ENCODE measurements at regions not wholly inside any gene's neighbourhood (a gene's known extent, or its start where the extent isn't known, plus 50 kb on each side); places are given as distances from the start of the nearest gene placed in this dataset.

DNA sequence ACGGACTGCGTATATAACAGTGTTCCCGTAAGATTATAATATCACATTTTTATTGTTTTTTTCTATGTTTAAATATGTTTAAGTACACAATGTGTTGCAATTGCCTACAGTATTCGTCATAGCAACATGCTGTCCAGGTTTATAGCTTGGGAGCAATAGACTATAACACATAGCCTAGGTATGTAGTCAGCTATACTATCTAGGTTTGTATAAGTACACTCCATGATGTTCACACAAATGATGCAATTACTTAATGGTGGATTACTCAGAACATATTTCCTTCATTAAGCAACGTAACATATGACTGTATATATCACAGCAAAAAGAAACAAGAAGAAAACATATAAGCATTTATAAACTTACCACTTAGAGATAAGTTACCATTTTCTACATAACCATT lies 160.0 kb downstream of the CBLN1 start:
- H3K27ac ChIP-seq (ENCODE audit: low read depth, low read length), result no peak overlapping the region
- TF ChIP-seq, protein P1, sequence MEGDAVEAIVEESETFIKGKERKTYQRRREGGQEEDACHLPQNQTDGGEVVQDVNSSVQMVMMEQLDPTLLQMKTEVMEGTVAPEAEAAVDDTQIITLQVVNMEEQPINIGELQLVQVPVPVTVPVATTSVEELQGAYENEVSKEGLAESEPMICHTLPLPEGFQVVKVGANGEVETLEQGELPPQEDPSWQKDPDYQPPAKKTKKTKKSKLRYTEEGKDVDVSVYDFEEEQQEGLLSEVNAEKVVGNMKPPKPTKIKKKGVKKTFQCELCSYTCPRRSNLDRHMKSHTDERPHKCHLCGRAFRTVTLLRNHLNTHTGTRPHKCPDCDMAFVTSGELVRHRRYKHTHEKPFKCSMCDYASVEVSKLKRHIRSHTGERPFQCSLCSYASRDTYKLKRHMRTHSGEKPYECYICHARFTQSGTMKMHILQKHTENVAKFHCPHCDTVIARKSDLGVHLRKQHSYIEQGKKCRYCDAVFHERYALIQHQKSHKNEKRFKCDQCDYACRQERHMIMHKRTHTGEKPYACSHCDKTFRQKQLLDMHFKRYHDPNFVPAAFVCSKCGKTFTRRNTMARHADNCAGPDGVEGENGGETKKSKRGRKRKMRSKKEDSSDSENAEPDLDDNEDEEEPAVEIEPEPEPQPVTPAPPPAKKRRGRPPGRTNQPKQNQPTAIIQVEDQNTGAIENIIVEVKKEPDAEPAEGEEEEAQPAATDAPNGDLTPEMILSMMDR (IDR thresholded peaks at IDR 0.05; ENCODE audit: extremely low read depth, low read depth, low read length), result no peak
- H3K4me2 ChIP-seq (ENCODE audit: insufficient read depth, low read length), result no peak overlapping the region
- H3K9me3 ChIP-seq (ENCODE audit: low read depth, low read length), result peaks cover 2% of the 10 kb centered on the region
- H3K4me1 ChIP-seq (ENCODE audit: insufficient read depth, low read length), result no peaks in the 10 kb centered on the region
- DNase-seq (ENCODE audit: insufficient read length, low spot score, missing footprints), result no peak
- no peak overlapping the region for H2AFZ ChIP-seq (ENCODE audit: low read length)
- no peaks in the 10 kb centered on the region for H3K79me2 ChIP-seq (ENCODE audit: insufficient read depth, low read length)
- no peak overlapping the region for H3K4me3 ChIP-seq (ENCODE audit: insufficient read depth, low read length)
- H3K36me3 ChIP-seq (ENCODE audit: insufficient read depth, low read length), result no peaks in the 10 kb centered on the region
- no peaks in the 10 kb centered on the region for H3K27me3 ChIP-seq (ENCODE audit: insufficient read depth, low read length)
- H4K20me1 ChIP-seq (ENCODE audit: insufficient read depth, low read length), result no peaks in the 10 kb centered on the region

DNA sequence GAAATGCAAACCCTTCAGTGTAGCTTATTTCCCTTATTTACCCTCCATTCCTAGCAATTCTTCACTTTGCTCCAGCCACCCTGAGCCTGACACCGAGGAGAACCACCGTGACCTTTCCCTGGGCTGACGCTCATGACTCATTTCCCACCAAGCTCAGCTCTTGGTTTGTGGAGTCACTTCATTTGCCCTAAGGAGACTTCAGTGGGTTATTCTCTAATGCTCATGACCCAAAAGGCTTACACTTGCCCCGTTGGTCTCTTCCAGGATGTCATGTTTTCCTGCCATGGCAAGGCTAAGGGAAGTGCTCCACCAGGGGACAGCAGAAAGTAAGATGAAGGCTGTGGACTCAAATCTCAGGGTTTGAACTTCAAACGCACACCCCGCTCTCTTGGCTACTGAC lies 161.0 kb downstream of the CBLN1 start:
- TF ChIP-seq, protein P1 (IDR thresholded peaks at IDR 0.05; ENCODE audit: extremely low read depth, low read depth, low read length), result no peak
- Histone ChIP-seq H3K27ac (ENCODE audit: low read depth, low read length) (no peak overlapping the region), H3K9me3 (ENCODE audit: low read depth, low read length) (no peaks in the 10 kb centered on the region), H3K79me2 (ENCODE audit: insufficient read depth, low read length) (no peaks in the 10 kb centered on the region), H4K20me1 (ENCODE audit: insufficient read depth, low read length) (no peaks in the 10 kb centered on the region), H3K4me3 (ENCODE audit: insufficient read depth, low read length) (no peak overlapping the region), H2AFZ (ENCODE audit: low read length) (no peak overlapping the region), H3K4me1 (ENCODE audit: insufficient read depth, low read length) (no peaks in the 10 kb centered on the region), H3K27me3 (ENCODE audit: insufficient read depth, low read length) (no peaks in the 10 kb centered on the region), H3K4me2 (ENCODE audit: insufficient read depth, low read length) (no peak overlapping the region), H3K36me3 (ENCODE audit: insufficient read depth, low read length) (no peaks in the 10 kb centered on the region)
- no peak for DNase-seq (ENCODE audit: insufficient read length, low spot score, missing footprints)

DNA sequence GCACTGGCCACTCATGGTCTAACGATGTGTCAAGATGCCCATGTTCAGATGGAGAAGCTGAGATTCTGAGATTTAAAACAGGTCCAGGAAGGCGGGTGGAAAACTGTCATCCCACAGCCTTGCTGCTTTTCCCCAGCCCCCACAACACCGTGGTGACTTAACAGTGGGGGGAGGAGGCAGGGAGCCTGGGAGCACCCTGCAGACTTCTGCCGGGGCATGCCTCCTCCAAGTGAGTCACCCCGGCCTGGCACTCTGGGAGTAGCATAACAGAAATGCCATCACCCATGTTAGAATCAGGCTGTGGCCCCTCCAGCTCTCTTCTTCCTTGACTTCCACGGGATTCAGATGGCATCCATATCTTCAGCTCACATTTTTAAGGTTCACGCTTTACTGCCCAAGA lies 164.8 kb downstream of the CBLN1 start:
- no peak overlapping the region for H2AFZ ChIP-seq (ENCODE audit: low read length)
- H3K79me2 ChIP-seq (ENCODE audit: insufficient read depth, low read length), result no peaks in the 10 kb centered on the region
- no peaks in the 10 kb centered on the region for H3K27me3 ChIP-seq (ENCODE audit: insufficient read depth, low read length)
- no peak overlapping the region for H3K4me2 ChIP-seq (ENCODE audit: insufficient read depth, low read length)
- no peaks in the 10 kb centered on the region for H3K9me3 ChIP-seq (ENCODE audit: low read depth, low read length)
- no peaks in the 10 kb centered on the region for H4K20me1 ChIP-seq (ENCODE audit: insufficient read depth, low read length)
- no peak overlapping the region for H3K27ac ChIP-seq (ENCODE audit: low read depth, low read length)
- H3K4me1 ChIP-seq (ENCODE audit: insufficient read depth, low read length), result no peaks in the 10 kb centered on the region
- TF ChIP-seq, protein P1 (IDR thresholded peaks at IDR 0.05; ENCODE audit: extremely low read depth, low read depth, low read length), result no peak
- H3K4me3 ChIP-seq (ENCODE audit: insufficient read depth, low read length), result no peak overlapping the region
- H3K36me3 ChIP-seq (ENCODE audit: insufficient read depth, low read length), result no peaks in the 10 kb centered on the region
- DNase-seq (ENCODE audit: insufficient read length, low spot score, missing footprints), result no peak

DNA sequence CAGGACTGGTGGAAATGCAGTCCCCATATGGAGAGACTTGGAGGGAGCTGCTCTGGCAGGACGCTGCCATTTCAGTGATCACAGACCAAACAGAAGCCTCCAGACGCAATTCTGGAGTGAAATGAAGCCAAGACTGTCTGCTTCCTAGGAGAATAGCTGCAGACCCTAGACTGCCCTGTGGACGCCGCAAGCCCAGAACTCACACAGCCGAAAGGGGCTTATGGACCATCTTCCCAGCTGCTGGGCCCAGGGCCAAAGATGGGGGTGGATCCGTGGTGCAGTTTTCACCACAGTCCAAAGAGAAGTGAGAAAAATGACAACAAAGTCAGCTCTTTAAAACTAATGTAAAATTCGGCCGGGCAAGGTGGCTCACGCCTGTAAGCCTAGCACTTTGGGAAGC lies 165.7 kb downstream of the CBLN1 start:
- H3K4me1 ChIP-seq (ENCODE audit: insufficient read depth, low read length), result no peaks in the 10 kb centered on the region
- DNase-seq (ENCODE audit: insufficient read length, low spot score, missing footprints), result no peak

More for the DNA sequence above, 165.7 kb downstream of the CBLN1 start:
- H2AFZ ChIP-seq (ENCODE audit: low read length), result no peak overlapping the region
- H3K9me3 ChIP-seq (ENCODE audit: low read depth, low read length), result no peaks in the 10 kb centered on the region
- H3K4me3 ChIP-seq (ENCODE audit: insufficient read depth, low read length), result no peak overlapping the region
- TF ChIP-seq, protein P1 (IDR thresholded peaks at IDR 0.05; ENCODE audit: extremely low read depth, low read depth, low read length), result no peak
- no peaks in the 10 kb centered on the region for H3K27me3 ChIP-seq (ENCODE audit: insufficient read depth, low read length)
- no peaks in the 10 kb centered on the region for H4K20me1 ChIP-seq (ENCODE audit: insufficient read depth, low read length)
- no peaks in the 10 kb centered on the region for H3K79me2 ChIP-seq (ENCODE audit: insufficient read depth, low read length)
- no peak overlapping the region for H3K4me2 ChIP-seq (ENCODE audit: insufficient read depth, low read length)
- no peaks in the 10 kb centered on the region for H3K36me3 ChIP-seq (ENCODE audit: insufficient read depth, low read length)
- no peak overlapping the region for H3K27ac ChIP-seq (ENCODE audit: low read depth, low read length)
